PC-3 (cell line): ENCODE measurements at regions not wholly inside any gene's neighbourhood (a gene's known extent, or its start where the extent isn't known, plus 50 kb on each side); places are given as distances from the start of the nearest gene placed in this dataset.
A peak's percentile ranks its signal among the peaks of the same experiment; 100 is the strongest.

Source experiments
- ATAC-seq: fragments of 200-7000 bp; cut with Tn5 transposase; 2 replicates; pipeline ENCODE4 v1.9.1; 2020; ENCODE audit warnings: mild to moderate bottlenecking, moderate library complexity
- BruUV-seq: library from RNA; stranded (reverse); fragments of 400-500 nt; replicated peaks from 2 replicates; lab custom pipeline; 2021; lab: Mats Ljungman, UMichigan
- CTCF ChIA-PET: fragments of 300-600 bp; sonication (Branson Sonifier 250); formaldehyde crosslinking; loops from one replicate; lab custom pipeline; 2022; ENCODE audit warnings: antibody characterized with exemption; lab: Charles Lee
- POLR2A ChIA-PET: fragments of 300-600 bp; sonication (Branson Sonifier 250); formaldehyde crosslinking; loops from one replicate; lab custom pipeline; 2022; ENCODE audit warnings: antibody characterized with exemption; ENCODE audit not compliant: unreplicated experiment; lab: Charles Lee
- DNase-seq: peaks from one replicate; pipeline ENCODE4 v3.0.0-alpha.2; 2015
- H2AFZ ChIP-seq: fragments of 300-600 bp; sonication (generic); 2 replicates; pipeline ENCODE4 v1.6.0; 2016; ENCODE audit warnings: antibody characterized with exemption, low read length
- H3F3A ChIP-seq: fragments of 300-600 bp; sonication (generic); one replicate; pipeline ENCODE4 v1.6.0; 2017; ENCODE audit warnings: antibody characterized with exemption, low read length, control low read depth, mild to moderate bottlenecking; ENCODE audit not compliant: unreplicated experiment
- H3K27ac ChIP-seq: fragments of 300-600 bp; sonication (generic); 2 replicates; pipeline ENCODE4 v1.5.1; 2016; ENCODE audit warnings: mild to moderate bottlenecking, low read length
- H3K27me3 ChIP-seq: fragments of 300-600 bp; sonication (generic); 2 replicates; pipeline ENCODE4 v1.6.1; 2016; ENCODE audit warnings: low read length, mixed read lengths
- H3K36me3 ChIP-seq: fragments of 300-600 bp; sonication (generic); 2 replicates; pipeline ENCODE4 v1.6.1; 2016; ENCODE audit warnings: low read depth, mixed run types, low read length, mixed read lengths
- H3K4me1 ChIP-seq: fragments of 300-600 bp; sonication (generic); 2 replicates; pipeline ENCODE4 v1.5.1; 2016; ENCODE audit warnings: low read length; ENCODE audit not compliant: insufficient read depth
- H3K4me2 ChIP-seq: fragments of 300-600 bp; sonication (generic); 2 replicates; pipeline ENCODE4 v1.6.0; 2016; ENCODE audit warnings: low read length
- H3K4me3 ChIP-seq: fragments of 300-600 bp; sonication (generic); 2 replicates; pipeline ENCODE4 v1.5.1; 2016; ENCODE audit warnings: mild to moderate bottlenecking, low read length, mixed read lengths
- H3K79me2 ChIP-seq: fragments of 300-600 bp; sonication (generic); 2 replicates; pipeline ENCODE4 v1.6.1; 2017; ENCODE audit warnings: low read length, mixed read lengths
- H3K9ac ChIP-seq: fragments of 300-600 bp; sonication (generic); 2 replicates; pipeline ENCODE4 v1.6.0; 2016; ENCODE audit warnings: mild to moderate bottlenecking, low read length
- H3K9me2 ChIP-seq: fragments of 300-600 bp; sonication (generic); replicated peaks from 2 replicates; pipeline ENCODE4 v1.6.1; 2016; ENCODE audit warnings: mixed run types, low read length, mixed read lengths
- H3K9me3 ChIP-seq: fragments of 300-600 bp; sonication (generic); 2 replicates; pipeline ENCODE4 v1.6.1; 2016; ENCODE audit warnings: low read length, mixed read lengths
- H4K20me1 ChIP-seq: fragments of 300-600 bp; sonication (generic); 2 replicates; pipeline ENCODE4 v1.6.1; 2016; ENCODE audit warnings: low read length, mixed read lengths
- CTCF ChIP-seq: fragments of 300-600 bp; sonication (generic); conservative IDR thresholded peaks from 2 replicates; pipeline ENCODE4 v1.5.1; 2017; ENCODE audit warnings: antibody characterized with exemption, low read depth, mild to moderate bottlenecking, low read length
- EZH2 ChIP-seq: fragments of 300-600 bp; sonication (generic); IDR thresholded peaks from one replicate; pipeline ENCODE4 v1.6.1; 2017; ENCODE audit warnings: antibody characterized with exemption, mild to moderate bottlenecking, low read length; ENCODE audit not compliant: unreplicated experiment
- EZH2phosphoT487 ChIP-seq: fragments of 300-600 bp; sonication (generic); IDR thresholded peaks from 2 replicates; pipeline ENCODE4 v1.6.1; 2018; ENCODE audit warnings: mild to moderate bottlenecking, antibody characterized with exemption, low read length, borderline replicate concordance
- intact Hi-C: fragments of 100-400 bp; cut with micrococcal nuclease; formaldehyde crosslinking; loops from 2 replicates; pipeline ENCODE4 v1.9.0; 2023

DNA sequence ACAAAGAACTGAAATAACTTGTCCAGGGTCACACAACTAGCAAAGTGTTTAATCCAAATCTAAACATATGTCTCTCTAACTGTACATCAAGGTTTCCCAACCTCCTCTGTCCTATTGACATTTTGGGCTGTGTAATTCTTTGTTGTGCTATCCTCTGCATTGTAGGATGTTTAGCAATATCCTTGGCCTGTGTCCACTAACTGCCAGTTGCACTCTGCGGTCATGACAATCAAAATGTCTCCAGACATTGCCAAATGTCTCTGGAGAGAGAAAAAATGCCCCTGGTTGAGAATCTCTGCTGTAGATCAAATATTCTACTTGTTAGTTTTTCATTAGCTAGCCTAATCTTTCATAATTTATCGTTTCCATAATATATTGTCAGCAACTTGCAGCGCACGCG lies 353.4 kb upstream of the NEGR1 start:
- Histone ChIP-seq H3K4me2 (no peak overlapping the region), H3K79me2 (no peaks in the 10 kb centered on the region), H4K20me1 (no peaks in the 10 kb centered on the region), H2AFZ (no peak overlapping the region), H3K9me3 (no peaks in the 10 kb centered on the region), H3F3A (no peaks in the 10 kb centered on the region), H3K27ac (no peak overlapping the region), H3K27me3 (no peaks in the 10 kb centered on the region), H3K36me3 (no peaks in the 10 kb centered on the region), H3K4me3 (no peak overlapping the region), H3K9ac (no peak overlapping the region), H3K9me2 (no peaks in the 10 kb centered on the region), H3K4me1 (no peaks in the 10 kb centered on the region)
- intact Hi-C loops, result no loop called here
- TF ChIP-seq CTCF, result no peak
- peak; percentile 22; the same call in 1 of the 2 replicates for ATAC-seq
- ChIA-PET CTCF (no interaction called here), POLR2A (no interaction called here)
- DNase-seq, result peak; percentile 30
- no TSS peak for BruUV-seq

DNA sequence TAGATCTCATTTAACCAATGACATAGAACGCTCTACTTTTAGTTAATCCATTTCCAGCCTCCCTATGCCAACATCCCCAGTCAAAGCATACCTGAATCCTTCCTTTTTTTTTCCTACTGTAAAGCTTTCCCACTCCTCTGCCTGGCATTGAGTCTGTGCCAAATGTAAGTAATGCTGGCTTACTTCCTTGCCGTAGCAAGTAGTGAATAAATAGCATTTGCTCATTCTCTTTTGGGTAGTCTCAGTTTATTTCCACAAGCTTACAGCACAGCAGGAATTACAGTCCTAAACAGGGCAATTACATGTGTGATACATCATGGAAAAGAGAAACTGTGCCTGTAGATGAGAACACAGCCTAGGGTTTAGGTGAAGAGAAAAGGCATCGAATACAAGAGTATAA lies 352.6 kb upstream of the NEGR1 start:
- POLR2A ChIA-PET, result no interaction called here
- TF ChIP-seq CTCF (no peak), EZH2 (no peak), EZH2phosphoT487 (no peak)
- BruUV-seq, result no TSS peak

DNA sequence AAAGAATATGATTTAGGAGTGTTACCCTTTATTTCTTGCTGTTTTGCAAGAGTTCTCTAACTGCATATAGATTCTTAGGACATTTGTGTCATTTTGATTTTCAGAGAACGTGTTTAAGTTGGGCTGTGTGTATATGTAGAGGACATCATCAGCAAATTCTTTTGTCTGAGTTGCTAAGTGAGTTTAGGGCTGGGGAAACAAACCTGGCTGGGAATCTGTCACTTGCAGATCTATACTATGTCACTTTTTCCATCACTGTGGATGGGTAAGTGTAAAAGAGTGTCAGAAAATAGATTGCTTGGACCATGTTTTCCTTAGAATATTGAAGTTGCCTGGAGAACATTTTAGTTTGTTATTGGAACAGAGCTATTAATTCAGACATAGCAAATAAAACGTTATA lies 349.1 kb upstream of the NEGR1 start:
- Histone ChIP-seq H3K9me2 (no peaks in the 10 kb centered on the region), H3K4me2 (no peak overlapping the region), H2AFZ (no peak overlapping the region), H3K36me3 (no peaks in the 10 kb centered on the region), H3K9ac (no peak overlapping the region), H4K20me1 (no peaks in the 10 kb centered on the region), H3K27ac (no peak overlapping the region), H3K79me2 (no peaks in the 10 kb centered on the region), H3K4me3 (no peak overlapping the region), H3K27me3 (no peaks in the 10 kb centered on the region), H3K4me1 (no peaks in the 10 kb centered on the region), H3K9me3 (no peaks in the 10 kb centered on the region), H3F3A (no peaks in the 10 kb centered on the region)
- ATAC-seq (no peak), DNase-seq (no peak)
- TF ChIP-seq CTCF, result no peak
- TF ChIP-seq EZH2phosphoT487, result no peak
- no peak for TF ChIP-seq EZH2
- intact Hi-C loops, result no loop called here
- CTCF ChIA-PET, result no interaction called here
- no TSS peak for BruUV-seq
- POLR2A ChIA-PET, result no interaction called here

More for the DNA sequence above, 352.6 kb upstream of the NEGR1 start:
- Histone ChIP-seq H2AFZ (no peak overlapping the region), H3K4me3 (no peak overlapping the region), H3K4me1 (no peaks in the 10 kb centered on the region), H3K27ac (no peak overlapping the region), H4K20me1 (no peaks in the 10 kb centered on the region), H3F3A (no peaks in the 10 kb centered on the region), H3K27me3 (no peaks in the 10 kb centered on the region), H3K36me3 (no peaks in the 10 kb centered on the region), H3K9me2 (no peaks in the 10 kb centered on the region), H3K79me2 (no peaks in the 10 kb centered on the region), H3K4me2 (no peak overlapping the region), H3K9me3 (no peaks in the 10 kb centered on the region), H3K9ac (no peak overlapping the region)
- intact Hi-C loops, result no loop called here
- CTCF ChIA-PET, result no interaction called here
- DNase-seq, result no peak
- no peak for ATAC-seq
